GM21717 (cell line): ENCODE measurements at regions not wholly inside any gene's neighbourhood (a gene's known extent, or its start where the extent isn't known, plus 50 kb on each side); places are given as distances from the start of the nearest gene placed in this dataset.
"Not testable (repeated sequence)": the region's sequence is repeated elsewhere in the genome, so short reads cannot be mapped to it uniquely, and the experiment has no call there.

Experiments
- ATAC-seq: cut with Tn5 transposase; IDR thresholded peaks from one replicate; pipeline ENCODE4 v1.9.1; 2021; ENCODE audit warnings: mild to moderate bottlenecking, moderate library complexity; ENCODE audit not compliant: unreplicated experiment

DNA sequence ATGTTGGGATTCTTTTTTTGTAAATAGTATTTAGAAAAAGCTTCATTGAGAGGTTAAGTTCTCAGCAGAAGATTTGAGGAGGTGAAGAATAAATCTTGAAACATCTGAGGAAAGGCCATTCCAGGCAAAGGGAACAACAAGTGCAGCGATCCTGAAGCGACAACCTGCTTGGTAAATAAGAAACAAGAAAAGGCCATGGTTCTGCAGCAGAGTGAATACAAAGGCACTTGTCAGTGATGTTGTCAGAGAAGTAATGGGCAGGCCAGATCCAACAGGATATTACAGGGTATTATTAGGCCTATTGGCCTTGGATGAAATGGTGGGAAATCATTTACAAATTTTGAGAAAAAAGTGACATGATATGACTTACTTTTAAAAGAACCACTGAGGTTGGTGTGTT, 960.0 kb downstream of the PLA2G4A start:
- ATAC-seq = no peak

DNA sequence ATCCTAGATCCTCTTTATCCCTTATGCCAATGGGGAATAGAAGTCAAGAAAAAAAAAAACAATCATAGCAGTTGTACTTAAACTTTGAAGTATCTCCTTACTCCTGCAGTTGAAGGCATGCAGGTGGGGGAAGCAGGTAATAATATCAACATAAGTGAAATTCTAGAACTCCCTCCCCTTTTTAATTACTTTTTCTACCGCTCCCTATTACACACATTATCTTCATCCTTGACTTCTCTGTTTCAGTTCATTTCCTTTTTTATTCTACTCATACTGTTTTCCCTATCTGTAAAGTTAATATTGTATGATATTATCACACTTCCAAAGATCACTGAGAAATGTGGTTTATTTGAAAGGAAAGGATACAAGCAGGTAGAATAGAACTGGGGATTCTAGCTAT, 962.0 kb downstream of the PLA2G4A start:
- ATAC-seq = no peak

DNA sequence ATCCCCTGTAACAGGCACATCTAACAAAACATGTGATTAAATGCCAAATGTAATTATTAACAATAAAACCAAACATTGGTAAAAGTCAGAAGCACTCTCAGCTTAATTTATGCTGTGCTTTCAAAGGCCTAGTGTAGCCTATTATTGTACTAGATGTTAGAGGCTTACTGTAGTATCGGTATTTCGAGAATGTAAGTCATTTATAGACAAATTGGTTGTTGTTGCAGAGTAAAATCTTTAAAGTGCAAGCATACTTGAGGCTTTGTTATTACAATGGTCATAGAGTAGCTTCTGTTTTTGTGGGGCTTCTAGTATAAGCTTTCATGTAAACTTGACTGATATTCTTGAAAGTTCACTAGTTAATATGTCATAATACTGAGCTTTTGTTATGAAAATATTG, 965.8 kb downstream of the PLA2G4A start:
- no peak for ATAC-seq

DNA sequence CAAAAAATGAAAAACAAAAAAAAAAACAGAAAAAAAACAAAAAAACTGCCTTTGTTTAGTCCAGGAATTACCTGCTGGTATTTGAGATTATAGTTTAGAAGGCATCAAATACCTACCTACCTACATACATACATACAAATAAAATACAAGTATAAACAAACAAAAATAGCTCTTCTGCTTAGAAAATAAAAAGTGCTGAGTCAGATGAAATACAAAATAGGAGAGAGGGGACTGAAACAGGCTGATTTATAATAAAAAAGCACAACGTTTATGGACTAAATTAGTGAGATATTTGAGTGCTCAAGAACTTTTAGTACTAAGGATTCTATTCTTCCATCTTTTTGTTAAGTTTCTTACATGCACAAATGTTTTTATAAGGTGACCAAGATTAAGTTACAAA, 980.8 kb downstream of the PLA2G4A start:
- no peak for ATAC-seq

- no peak for ATAC-seq
Observed at GRCh38 chr1:187816646-187817045, 987.9 kb downstream of the PLA2G4A start.

DNA sequence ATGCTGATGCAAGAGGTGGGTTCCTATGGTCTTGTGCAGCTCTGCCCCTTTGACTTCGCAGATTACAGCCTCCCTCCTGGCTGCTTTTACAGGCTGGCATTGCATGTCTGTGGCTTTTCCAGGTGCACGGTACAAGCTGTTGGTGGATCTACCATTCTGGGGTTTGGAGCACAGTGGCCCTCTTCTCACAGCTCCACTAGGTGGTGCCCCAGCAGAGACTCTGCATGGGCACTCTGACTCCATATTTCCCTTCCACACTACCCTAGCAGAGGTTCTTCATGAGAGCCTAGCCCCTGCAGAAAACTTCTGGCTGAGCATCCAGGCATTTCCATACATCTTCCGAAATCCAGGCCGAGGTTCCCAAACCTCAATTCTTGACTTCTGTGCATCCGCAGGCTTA, 989.0 kb downstream of the PLA2G4A start:
- ATAC-seq = no peak

DNA sequence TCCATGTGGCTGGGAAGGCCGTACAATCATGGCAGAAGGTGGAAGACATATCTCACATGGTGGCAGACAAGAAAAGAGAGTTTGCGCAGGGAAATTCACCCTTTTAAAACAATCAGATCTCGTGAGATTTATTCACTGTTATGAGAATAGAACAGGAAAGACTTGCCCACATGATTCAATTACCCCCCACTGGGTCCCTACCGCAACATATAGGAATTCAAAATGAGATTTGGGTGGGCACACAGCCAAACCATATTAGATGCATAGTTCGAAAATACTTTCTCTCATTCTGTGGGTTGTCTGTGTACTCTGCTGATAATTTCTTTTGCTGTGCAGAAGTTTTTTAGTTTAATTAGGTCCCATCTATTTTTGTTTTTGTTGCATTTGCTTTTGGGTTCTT, 990.3 kb downstream of the PLA2G4A start:
- ATAC-seq = no peak

DNA sequence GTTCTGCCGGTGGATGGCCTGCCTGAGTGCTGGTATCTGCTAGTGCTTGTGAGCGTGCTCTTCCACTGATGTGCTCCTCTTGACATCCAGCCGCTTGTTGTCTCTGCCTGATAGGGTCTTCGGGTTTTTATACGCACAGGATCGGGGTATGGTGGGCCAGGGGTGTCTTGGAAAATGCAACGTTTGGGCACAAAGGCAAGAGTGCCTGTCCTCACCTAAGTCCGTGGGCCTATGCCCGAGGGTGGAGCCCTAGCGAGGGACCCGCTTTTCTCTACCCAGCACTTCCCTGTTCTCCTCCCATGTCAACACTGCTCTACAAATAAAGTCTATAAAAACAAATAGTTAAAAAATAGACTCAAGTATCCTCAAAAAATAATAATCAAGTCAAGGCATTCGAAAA, 1007.8 kb downstream of the PLA2G4A start:
- ATAC-seq = no peak

- ATAC-seq = no peak
Observed at GRCh38 chr1:187837787-187838186, 1009.0 kb downstream of the PLA2G4A start.

- no peak for ATAC-seq
Observed at GRCh38 chr1:187838335-187839293, 1009.9 kb downstream of the PLA2G4A start.

DNA sequence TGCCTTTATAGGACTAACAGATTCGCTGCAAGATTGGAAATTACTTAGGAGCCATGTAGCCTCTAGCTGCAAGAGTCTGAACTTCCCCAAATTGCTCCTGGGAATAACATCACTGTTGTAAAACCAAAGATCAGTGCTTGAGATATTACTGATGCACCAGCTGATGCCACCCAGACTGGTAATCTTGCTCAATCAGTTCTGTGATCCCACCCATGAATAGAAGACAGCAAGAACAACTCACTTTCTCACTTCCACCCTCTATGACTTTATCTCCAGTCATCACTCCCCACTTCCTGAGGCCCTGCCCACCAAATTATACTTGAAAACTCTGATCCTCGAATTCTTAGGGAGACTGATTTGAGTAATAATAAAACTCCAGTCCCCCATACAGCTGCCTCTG, 1011.1 kb downstream of the PLA2G4A start:
- no peak for ATAC-seq

DNA sequence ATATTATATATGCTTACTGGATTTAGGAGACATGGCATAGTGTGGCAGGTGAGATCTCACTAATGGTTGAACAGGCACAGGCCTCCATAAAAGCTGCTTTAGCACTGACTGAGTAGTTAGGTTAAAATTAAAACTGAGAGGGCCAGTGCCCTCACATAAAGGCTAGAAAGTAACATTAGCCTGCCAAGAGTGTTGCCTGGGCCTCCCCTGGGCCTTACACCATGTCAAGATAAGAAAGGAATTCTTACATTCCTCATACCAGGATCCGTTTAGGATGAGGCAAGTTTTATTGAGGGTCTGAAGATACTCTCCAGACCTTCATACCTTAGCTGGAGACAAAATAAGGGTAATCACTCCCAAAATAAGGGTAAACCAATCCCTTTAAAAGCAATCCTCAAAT, 1011.8 kb downstream of the PLA2G4A start:
- no peak for ATAC-seq

DNA sequence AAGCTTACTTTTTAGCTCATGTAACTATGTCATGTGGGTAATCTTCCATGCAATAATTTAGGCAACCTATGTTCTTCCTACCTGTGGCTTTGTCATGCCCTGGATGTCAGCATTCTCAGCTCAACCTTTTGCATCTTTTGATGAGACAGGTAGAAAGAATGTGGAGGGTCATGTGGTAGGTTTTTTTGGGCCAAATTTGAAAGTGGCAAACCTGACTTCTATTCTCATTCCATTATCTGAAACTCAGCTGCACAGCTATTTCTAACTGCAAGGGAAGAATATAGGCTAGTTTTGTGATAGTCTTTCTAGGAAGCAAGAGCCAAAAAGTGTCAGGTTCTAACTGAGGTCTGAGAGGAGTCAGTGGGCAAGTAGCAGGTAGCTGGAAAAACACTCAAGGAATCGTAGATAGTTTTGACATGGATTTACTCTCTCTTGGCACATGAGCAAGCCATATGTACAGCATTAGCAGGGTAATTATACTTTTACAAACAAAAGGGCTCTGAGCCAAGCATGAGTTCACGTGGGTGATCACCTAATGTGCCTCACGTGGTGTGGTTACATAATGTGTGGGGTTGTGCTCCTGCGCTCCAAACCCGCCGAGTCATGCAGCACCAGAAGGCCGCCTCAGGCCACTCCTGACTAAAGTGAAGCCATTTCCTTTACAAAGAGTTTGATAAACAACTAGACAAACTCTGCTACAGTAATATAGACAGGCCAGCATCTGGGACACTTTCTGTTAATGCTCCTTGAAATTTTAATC, 1013.8 kb downstream of the PLA2G4A start:
- ATAC-seq = no peak

DNA sequence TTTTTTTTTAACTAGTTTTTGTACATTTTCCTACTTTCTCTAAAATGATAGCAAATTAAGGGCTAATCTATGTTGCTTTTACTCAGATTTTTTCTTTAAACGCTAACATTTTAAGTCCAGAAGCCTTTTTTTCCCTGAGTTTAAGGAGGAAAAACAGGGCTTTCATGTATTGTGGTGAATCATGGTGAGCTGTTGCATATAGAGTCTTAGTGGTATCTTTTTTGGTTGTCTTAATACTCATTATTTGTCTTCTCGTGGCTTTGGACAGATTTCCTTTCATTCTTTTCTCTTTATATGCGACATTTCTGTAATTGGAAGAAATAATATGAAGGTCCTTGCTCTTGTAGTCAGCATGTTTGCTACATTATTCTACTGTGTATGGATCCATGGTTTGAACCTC, 1015.6 kb downstream of the PLA2G4A start:
- ATAC-seq = no peak

GRCh38 chr1:187847531-187847930, 1018.8 kb downstream of the PLA2G4A start:
- ATAC-seq = no peak

DNA sequence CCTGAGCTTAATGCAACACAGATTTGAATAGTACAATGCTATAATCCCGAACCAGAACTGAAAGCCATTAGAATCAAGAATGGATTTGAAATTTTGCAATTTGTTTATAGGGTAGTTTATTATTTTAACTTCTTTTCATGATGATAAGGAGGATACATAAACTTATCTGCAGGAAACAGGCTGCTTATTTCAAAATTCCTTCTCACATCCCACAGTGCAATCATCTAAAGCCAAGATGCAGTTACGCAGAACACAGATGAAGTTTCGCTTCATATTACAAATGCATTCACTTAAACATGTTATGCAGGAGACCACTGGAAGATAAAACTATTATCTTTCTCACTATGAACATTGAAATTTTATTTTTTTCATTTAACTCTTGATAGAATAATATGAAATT, 1019.6 kb downstream of the PLA2G4A start:
- no peak for ATAC-seq

- not testable (repeated sequence) for ATAC-seq
Observed at GRCh38 chr1:187850146-187850545, 1021.4 kb downstream of the PLA2G4A start.

DNA sequence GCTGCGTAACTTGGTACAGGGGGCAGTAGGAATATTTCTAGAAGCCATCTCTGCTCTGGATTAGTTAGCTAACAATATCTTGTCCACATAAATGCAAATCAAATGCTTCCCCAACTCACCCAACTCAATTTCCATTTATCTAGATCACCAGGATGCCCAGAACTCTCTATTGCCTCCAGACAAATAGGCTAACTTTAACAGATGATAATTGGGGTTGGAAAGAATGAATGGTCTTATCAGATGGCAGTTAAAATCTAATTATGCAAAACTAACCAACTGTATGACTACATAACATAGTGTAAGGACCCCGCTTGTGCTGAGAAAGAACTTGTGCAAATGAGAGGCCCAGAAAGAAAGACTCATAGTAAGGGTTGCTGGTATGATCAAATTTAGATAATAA, 1024.8 kb downstream of the PLA2G4A start:
- ATAC-seq = no peak

- no peak for ATAC-seq
Observed at GRCh38 chr1:187854457-187854856, 1025.7 kb downstream of the PLA2G4A start.

- no peak for ATAC-seq
Observed at GRCh38 chr1:187862506-187862905, 1033.8 kb downstream of the PLA2G4A start.

DNA sequence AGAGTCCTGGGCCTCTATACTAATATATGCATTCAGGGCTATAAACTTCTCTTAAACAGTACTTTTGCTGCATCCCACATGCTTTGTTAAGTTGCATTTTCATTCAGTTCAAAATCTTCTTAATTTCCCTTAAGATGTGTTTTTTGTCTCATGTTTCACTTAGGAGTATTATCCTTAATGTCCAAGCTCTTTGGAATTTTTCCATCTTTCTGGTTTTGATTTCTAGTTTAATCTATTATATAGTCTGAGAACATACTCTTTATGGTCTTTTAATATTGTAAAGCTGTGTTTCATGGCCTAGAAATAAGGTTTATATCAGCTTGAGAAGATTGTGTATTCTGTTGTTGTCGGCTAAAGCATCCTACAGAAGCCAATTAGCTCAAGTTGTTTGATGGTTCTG, 1041.8 kb downstream of the PLA2G4A start:
- no peak for ATAC-seq
